GOT3 (cell line): ENCODE measurements at regions not wholly inside any gene's neighbourhood (a gene's known extent, or its start where the extent isn't known, plus 50 kb on each side); places are given as distances from the start of the nearest gene placed in this dataset.
"Not testable (repeated sequence)": the region's sequence is repeated elsewhere in the genome, so short reads cannot be mapped to it uniquely, and the experiment has no call there.

Experiments
- DNase-seq: peaks from one replicate; lab custom pipeline; 2025; ENCODE audit warnings: mixed read lengths; lab: John Stamatoyannopoulos, UW

DNA sequence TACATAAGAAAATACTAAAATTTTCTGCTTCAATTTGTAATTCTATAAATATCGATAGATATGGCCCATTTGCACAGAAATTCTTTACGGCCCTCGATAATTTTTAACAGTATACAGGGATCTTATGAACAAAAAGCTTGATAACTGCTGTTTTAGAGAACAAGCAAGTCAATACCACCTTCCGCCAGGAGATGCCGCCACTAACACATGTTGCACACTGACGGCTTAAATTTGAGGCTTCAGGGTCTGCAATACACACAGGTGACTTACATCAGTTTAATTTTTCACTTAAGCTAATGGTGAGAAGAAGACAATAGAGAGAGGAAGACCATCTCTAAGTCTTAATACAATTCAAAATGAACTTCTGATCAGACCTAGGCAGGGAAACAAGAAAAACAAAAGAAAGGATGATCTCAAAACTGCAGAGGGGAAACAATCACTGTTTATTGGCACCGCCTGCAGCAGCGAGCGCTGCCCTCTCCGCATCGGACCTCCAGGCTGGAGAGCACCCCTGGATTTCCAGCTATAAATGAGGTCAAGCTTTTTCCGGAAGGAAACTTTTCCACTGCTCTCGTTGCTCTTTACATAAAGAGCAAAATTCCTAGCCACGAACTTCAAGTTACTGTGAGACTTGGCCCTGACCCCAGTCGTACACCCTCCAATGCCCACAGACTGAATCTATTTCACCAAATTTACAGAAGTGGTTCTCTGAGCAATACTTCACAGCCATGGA lies 53.9 kb downstream of the OTOR start:
- no peak for DNase-seq

DNA sequence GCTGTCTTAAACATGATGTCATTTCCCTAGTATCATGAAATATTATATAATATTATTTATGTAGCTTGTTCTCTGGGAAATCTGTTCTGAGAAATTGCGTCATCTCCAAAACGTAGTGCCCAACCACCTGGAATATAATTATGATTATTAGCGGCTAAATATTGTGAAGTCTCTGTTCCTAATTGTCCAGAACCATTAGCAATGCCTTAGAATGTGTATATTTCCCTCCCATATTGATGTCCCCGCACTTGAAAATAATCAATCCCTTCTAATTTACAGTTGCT lies 54.4 kb downstream of the OTOR start:
- no peak for DNase-seq

DNA sequence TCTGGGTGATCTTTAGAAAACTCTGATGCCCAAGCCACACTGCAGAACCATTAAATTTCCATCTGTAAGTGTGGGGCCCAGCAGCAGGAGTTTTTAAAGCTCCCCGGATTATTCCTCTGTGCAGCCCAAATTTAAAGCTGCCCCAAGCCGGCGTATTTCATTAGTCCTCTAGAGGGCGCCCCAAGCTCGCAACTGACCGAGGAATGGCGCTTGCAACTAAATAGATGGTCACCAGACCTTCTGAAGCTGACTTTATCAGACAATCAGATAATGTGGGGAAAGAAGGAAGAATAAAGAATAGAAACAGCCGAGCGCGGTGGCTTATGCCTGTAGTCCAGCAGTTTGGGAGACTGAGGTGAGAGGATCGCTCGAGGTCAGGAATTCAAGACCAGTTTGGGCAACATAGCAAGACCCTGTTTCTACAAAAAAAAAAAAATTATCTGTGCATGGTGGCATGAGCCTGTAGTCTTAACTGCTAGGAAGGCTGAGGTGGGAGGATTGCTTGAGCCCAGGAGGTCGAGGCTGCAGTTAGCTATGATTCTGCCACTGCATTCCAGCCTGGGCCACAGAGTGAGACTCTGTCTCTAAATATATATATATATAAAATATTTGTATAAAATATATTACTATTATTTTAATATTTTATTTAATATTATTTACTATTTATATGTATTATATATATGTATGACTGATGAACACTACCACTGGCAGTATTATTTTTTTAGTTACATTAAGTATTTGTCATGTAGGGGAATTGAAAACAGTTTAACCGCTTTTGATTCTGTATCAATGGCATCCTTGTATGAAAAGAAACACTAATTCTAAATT lies 56.0 kb downstream of the OTOR start:
- peak; percentile 39 for DNase-seq

- no peak for DNase-seq
Observed at GRCh38 chr20:16804793-16805187, 56.6 kb downstream of the OTOR start.

DNA sequence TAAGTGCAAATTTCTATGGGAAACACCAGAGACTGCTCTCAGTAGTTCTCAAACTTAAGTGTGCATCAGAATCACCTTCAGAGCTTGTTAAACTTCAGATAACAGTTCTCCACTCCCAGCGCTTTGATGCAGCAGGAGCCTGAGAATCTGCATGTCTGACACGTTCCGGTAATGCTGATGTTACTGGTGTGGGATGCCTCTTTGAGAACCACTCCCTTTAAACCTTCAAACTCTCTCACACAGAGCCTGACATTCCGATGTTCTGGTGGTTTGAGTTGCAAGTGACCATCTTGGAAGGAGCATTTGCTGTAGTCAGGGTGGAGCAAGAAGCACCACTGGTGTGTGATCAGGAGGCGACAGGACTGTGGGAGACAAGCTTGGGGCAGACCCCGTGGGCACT lies 57.9 kb downstream of the OTOR start:
- no peak for DNase-seq

- no peak for DNase-seq
Observed at GRCh38 chr20:16806886-16807285, 58.7 kb downstream of the OTOR start.

DNA sequence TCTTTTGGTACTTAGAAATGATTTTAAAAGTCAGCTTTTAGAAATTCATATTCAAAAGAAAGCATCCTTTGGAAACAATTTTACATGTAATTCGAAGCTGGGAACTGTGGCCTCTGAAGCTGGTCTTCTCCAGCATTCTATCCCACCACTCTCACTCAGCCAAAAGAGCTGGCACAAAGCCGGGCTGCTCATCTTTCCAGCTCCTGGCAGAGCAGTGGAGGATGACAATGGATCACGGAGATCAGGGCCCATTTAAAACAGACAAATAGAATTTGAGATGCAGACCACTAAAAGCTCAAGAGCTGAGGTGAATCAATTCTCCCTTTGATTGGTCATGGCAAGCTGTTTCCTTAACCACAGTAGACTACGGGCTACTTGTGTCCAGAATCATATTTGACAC lies 60.6 kb downstream of the OTOR start:
- DNase-seq = no peak

GRCh38 chr20:16810216-16810615 lies 62.1 kb downstream of the OTOR start:
- DNase-seq = no peak

DNA sequence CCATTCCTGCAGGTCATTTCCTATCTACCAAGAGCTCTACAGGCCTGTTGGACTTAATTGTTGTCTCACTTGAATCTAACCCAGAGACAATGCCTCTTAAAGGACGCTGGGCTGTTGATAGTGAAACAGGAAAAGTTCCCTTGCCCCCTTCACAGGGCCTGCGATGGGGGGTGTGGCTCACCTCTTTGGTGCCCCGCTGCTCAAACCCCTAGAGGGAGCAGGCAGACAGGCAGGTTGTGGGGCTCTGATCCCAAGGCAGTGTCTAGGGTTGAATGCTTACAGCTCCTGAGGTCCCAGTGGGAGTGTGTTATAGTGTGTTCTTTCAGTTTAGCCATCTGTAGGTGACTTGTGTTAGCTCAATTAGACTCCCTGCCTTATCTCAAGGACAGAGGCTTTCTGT lies 68.0 kb downstream of the OTOR start:
- no peak for DNase-seq

- no peak for DNase-seq
Observed at GRCh38 chr20:16819483-16819882, 71.3 kb downstream of the OTOR start.

DNA sequence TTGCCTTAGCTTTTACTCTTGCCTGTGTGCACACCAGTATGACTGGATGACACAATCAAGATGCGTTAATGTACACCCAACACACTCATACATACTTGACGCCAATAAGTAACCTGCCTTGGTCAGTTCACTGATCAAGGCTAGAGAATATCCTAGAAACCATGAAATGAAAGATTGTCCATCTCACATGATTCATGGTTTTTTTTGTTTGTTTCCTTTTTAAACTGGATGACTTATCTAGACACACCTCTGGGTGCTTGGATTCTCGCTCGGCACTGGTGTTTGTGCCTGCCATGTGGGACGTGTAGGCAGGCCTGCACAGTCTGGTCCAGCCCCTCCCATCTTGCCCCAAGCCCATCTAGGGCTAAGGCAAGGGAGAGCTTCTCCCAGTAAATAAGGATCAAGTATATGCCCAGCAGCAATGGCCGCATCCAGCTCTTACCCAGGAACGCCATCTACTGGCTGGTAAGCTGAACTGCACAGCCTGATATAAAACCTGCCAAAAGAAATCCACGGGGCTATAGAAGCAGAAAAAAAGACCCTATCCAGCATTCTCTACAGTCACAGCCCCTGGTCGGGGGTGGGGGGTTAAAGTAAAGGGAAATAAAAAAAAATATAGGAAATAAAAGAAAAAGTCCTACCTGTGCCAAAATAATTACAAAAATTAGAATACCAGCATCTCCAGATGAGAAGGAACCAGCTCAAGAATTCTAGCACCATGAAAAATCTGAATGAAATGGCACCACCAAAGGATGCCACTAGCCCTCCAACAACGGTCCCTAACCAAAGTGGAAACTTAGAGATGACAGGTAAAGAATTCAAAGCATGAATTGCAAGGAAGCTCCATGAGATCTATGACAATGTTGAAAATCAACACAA lies 73.3 kb downstream of the OTOR start:
- DNase-seq = no peak

- DNase-seq = no peak
Observed at GRCh38 chr20:16824664-16825063, 76.5 kb downstream of the OTOR start.

GRCh38 chr20:16828666-16829305 lies 80.6 kb downstream of the OTOR start:
- no peak for DNase-seq

- not testable (repeated sequence) for DNase-seq
Observed at GRCh38 chr20:16835690-16836089, 87.5 kb downstream of the OTOR start.

- DNase-seq = no peak
Observed at GRCh38 chr20:16842486-16843120, 94.4 kb downstream of the OTOR start.

GRCh38 chr20:16844406-16844805 lies 96.2 kb downstream of the OTOR start:
- DNase-seq = no peak

GRCh38 chr20:16846006-16846405 lies 97.8 kb downstream of the OTOR start:
- DNase-seq = no peak

- DNase-seq = no peak
Observed at GRCh38 chr20:16848061-16848460, 99.9 kb downstream of the OTOR start.

GRCh38 chr20:16848526-16848925 lies 100.4 kb downstream of the OTOR start:
- DNase-seq = no peak

DNA sequence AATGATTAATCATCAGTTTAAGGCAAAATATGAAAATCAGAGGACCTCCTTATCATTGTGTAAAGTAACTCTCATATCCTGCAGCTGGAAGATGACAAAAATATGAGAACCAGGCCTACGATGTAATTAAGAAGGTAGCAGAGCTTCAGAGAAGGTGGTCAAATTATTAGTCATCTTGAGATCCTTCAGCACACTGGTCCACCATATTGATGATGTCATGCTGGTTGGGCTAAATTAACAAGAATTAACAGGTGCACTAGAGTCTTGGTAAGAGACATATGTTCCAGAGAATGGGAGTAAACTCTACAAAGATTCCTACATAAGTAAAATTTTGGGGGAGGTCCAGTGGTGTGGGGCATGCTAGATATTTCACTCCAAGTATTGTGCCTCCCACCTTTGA lies 112.8 kb downstream of the OTOR start:
- no peak for DNase-seq

DNA sequence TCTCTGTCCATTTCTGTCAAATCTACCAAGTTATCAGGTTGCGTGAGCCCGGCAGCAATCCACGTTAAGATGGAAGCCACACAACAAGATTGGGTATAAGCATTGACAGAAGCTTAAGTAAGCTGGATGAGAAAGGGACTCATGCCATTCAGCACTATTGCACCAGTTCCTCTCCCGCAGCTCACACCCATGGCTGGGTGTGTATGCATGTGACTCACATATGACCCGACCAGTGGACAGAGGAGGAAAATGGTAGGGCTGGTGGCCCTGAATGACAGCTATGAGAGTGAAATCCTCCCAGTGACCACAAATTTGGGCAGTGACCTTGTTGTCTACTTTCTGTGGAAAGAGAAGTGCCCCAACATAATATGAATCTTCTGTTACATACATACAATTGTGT lies 113.5 kb downstream of the OTOR start:
- no peak for DNase-seq

DNA sequence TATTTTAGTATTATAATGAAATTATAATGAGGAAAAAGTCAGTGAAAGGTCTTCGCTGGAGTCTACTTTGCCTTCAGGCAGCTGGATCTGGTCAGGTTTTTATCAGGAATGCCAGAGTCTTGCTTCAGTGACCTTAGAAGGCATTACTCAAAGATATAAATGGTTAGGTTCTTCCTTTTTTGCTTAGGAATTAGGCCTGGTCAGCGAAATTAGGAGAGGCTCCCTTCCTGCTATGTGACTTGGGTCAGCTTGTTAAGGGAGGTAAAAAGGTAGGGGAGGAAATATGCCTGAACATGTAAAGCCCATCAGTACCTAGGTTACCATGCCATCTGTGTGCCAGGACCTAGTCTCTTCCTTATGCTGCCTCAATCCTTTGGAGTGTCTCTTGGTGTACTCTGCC lies 115.1 kb downstream of the OTOR start:
- no peak for DNase-seq
